Stimulated activated CD4-positive, alpha-beta T cell treated with anti-CD3 and anti-CD28 coated beads, TNF-alpha, amount 100 ng/mL, for 24 hours (primary cell): ENCODE measurements at regions not wholly inside any gene's neighbourhood (a gene's known extent, or its start where the extent isn't known, plus 50 kb on each side); places are given as distances from the start of the nearest gene placed in this dataset.

ENCODE experiments used
- DNase-seq, 3 experiments: peaks; one replicate each; pipeline ENCODE4 v3.0.0-alpha.2; 2020; ENCODE audit warnings: low read depth in 3 of 3

DNA sequence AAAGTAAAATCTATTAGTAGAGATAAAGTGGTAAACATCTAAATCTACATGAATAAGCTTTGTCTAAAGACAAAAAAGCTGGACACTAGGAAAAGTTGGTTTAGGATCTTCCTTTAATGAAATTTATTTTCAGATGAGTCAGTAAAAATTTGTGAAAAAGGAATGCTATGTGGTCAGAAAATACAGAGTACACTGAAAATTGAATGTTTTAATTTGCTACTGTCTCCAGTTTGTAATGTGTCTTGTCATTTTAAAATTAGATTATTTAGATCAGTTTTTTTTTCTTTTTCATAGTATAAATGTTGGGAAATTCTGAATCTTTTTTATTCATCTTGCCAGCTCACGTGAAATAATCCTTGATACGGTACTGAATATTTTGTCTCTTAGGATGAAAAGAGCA is 56.9 kb downstream of the SLITRK6 start:
- DNase-seq = no peak

GRCh38 chr13:85741017-85741416 is 58.2 kb downstream of the SLITRK6 start:
- DNase-seq = no peak

DNA sequence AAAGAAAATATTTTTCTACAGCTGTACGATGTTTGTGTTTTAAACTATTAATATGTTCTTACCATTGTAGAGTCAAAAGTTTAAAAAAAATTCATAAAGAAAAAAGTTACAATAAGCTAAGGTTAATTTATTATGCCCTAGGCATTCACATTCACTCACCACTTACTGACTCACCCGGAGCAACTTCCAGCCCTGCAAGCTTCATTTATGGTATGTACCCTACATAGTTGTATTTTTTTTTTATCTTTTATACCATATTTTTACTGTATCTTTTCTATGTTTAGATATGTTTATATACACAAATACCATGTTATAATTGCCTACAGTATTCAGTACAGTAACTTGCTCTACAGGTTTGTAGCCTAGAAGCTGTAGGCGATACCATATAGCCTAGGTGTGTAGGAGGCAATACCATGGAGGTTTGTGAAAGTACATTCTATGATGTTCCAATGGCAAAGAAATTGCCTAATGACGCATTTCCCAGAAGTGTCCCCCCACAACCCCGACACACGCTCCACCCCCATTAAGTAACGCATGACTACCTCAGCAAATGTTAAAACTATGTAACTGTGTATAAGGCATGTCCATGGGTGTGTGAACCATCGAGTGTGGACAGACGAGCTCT is 60.4 kb downstream of the SLITRK6 start:
- DNase-seq = no peak

DNA sequence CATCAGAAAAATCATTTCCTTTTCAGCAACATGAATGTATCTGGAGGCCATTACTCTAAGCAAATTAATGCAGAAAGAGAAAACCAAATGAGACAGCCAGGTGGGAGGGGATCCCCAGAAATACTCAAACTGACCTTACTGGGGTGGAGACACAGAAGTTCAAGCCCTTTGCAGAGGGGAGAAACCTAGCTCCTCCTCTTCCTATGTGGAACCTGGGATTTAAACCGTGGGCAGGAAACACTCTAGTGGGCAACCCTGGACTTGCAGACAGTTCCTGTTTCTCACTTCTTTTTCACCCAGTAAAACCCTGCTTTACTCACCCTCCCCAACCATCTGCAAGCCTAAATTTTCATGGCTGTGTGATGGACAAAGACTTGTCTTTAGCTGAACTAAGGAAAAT is 61.3 kb downstream of the SLITRK6 start:
- no peak for DNase-seq

GRCh38 chr13:85729296-85729695 is 69.9 kb downstream of the SLITRK6 start:
- DNase-seq = no peak

GRCh38 chr13:85728811-85729210 is 70.4 kb downstream of the SLITRK6 start:
- DNase-seq = no peak

GRCh38 chr13:85725433-85725832 is 73.8 kb downstream of the SLITRK6 start:
- DNase-seq = no peak

DNA sequence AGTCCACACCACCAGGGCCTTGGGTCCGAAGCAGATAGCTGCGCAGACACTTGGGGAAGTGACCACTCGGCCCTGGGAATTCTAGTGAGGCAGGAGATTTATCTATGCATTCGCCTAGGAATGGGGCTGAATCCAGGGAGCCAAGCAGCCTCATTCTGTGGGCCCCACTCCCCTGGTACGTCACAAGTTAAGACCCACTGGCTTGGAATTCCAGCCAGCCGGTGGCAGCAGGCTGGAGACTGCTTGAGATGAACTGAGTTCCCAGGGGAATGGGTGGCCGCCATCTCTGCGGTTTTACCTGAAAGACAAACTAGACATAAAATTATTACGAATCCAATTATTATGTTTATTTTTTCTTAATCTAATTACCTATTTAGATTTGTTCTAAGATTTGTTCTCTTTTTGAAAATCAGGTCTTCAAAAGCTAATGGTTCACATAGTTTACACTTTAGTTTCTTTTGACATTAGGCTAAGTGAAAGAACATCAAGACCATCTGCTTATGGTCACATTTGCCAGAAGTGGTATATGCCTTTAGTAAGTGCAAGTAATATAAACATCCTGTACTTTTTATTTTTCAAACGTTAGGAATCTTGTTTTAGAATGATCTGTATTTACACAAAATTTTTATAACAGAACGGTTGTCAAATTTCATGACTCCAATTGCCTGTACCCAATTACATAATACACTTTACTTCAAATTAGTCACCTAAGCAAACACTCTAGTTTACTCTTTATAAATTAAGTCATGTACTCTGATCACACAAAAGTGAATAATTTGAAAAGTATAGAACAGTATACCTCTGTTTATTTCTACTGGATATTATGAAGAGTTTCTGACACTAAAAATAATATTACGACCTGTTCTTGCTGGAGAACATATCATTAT is 74.4 kb downstream of the SLITRK6 start:
- no peak for DNase-seq

- DNase-seq = no peak
These were observed 79.5 kb downstream of the SLITRK6 start for GRCh38 chr13:85719749-85720148.

DNA sequence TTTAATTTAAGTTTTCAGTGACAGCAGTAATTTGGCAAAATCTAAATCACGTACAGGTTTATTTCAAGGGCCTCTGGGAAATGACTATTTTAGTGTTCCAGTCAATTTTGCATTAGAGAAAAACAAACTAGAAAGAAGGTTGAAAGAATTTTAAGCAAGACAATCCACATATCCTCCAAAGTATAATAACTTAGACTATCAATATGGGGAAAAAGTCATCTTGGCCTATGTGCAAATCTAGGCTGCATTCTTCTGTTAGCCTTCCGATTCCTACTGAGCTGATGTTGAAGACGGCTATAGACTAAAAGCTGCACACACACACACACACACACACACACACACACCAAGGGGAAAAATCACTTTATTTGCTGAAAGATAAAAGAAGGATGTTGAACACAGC is 81.3 kb downstream of the SLITRK6 start:
- no peak for DNase-seq

DNA sequence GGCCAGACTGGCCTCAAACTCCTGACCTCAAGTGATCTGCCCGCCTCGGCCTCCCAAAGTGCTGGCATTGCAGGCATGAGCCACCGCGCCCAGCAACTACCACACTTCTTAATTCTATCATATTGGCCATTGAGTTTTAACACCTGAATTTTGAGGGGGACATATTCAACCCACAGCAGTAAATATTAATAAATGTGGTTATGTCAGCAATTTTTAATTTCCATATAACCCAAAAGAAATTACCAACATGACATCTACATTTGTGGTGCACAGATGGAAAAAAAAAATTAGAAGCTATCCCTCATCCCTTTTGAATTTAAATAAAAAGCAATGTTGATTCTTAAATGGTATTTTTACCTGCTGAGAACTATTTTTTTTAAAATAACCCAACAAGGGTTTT is 88.7 kb downstream of the SLITRK6 start:
- no peak for DNase-seq

DNA sequence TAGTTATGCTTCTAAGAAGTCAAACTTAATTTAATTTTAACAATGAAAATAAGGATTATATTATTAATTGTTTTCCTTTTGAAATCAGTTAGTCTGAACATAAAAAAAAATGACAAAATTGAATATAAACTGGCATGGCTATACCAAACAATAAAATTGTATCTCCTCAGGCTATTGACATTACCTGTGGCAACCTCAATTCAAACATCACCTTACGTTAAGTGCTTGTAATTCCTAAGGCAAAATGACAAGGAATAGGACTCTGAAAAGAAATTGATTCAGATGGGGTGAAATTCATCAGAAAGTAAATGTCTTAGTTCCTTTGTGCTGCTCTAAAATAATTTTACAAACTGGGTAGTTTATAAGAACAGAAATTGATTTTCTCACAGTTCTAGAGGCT is 89.5 kb downstream of the SLITRK6 start:
- no peak for DNase-seq

GRCh38 chr13:85709072-85709471 is 90.1 kb downstream of the SLITRK6 start:
- DNase-seq = no peak

GRCh38 chr13:85700906-85701305 is 98.3 kb downstream of the SLITRK6 start:
- DNase-seq = no peak

DNA sequence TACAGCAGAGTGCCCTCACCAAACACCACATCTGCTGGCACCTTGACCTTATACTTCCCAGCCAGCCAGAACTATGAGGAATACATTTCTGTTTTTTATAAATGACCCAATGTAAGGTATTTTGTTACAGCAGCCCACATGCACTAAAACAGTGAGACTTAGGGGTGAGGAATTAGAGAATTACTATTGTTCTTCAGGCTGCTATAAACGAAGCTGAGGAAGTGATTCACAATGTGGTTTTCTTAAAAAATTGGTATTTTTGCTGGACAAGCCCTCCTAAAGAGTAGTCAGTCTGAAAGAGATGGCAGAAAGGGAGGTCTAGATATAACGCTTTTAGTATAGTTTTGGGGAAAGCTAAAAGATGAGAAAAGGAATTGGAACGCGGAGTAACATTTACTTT is 101.0 kb downstream of the SLITRK6 start:
- no peak for DNase-seq

- no peak for DNase-seq
These were observed 104.2 kb downstream of the SLITRK6 start for GRCh38 chr13:85694992-85695391.

DNA sequence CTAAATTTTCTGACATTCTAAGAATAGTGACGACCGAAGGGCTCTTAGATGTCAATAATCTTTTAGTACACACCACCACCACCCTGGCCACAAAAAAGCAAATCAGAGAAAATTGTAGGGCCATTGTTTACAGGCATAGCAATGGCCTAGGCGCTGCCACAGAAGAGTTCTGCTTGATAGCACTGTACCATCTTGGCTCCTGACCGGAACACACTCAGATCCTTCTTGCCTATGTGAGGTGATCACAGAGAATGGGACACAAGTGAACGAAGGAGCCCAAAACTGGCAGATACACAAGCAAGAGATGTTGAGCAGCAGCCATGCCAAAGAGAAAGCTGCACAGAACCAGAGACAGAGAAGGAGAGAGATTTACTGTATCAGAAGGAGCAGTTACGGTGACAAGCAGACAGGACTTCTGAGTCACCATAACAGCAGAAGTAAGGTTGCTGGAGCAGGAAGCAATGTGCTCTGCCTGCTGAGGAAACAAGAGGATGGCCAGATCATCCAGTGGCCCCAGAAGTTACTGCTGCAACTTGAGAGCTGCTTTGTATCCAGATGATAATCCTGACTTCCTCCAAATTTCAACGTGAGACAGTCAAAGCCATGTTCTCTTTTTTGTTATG is 105.2 kb downstream of the SLITRK6 start:
- no peak for DNase-seq

- DNase-seq = no peak
These were observed 108.9 kb downstream of the SLITRK6 start for GRCh38 chr13:85690368-85690767.

GRCh38 chr13:85685436-85685835 is 113.8 kb downstream of the SLITRK6 start:
- no peak for DNase-seq

DNA sequence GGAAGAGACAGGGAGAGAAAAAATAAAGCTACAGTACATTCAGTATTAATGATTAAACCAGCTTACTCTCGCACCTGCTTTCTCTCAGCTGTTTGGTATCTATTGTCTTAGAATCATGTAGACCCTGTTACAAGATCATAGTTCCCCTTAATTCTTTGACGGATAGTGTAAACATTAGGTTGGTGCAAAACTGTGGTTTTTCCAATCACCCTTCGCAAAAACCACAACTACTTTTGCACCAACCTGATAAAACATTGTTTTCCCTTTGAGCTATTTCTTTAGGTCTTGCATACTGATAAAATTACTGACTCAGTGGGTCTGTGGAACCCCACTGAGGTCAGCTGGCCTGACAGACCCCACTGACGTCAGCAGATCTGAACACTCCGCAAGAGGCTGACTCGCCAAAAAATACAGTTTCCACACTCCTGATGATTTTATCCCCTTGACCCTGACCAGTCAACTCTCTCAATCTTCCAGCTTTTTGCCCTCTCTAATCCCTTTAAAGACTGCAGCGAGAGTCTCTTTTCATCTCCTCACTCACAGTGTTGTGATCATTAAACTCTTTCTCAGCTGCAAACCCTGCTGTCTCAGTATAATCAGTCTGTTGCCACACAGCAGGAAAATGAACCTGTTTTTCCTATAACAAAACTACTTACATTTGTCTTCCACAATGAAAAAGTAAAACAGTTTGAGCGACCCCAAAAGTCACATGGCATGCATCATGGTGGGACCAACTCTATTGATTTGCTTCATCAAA is 123.9 kb downstream of the SLITRK6 start:
- DNase-seq = no peak

DNA sequence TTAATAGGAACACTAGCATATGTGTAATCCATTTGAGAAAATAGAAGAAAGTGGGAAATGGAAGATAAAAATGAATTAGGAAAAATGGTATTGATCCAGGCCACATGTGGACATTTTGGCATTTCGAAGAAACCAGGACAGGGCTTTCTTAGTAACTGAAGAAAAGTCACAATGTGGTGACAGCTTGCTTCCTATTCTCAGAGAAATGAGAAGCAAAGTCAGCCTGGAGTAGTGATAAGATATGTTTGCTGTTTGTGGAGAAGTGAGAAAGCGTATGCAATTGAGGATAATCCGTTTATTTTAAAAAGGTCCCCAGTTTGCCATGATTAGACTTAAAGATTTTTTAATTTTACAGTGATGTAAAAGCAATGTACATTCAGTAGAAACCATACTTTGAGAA is 127.9 kb downstream of the SLITRK6 start:
- DNase-seq = no peak

- no peak for DNase-seq
These were observed 132.9 kb downstream of the SLITRK6 start for GRCh38 chr13:85666356-85666755.
